ENCODE measurements at regions not wholly inside any gene's neighbourhood (a gene's known extent, or its start where the extent isn't known, plus 50 kb on each side); places are given as distances from the start of the nearest gene placed in this dataset.
"Not testable (repeated sequence)": the region's sequence is repeated elsewhere in the genome, so short reads cannot be mapped to it uniquely, and the experiment has no call there.

DNA sequence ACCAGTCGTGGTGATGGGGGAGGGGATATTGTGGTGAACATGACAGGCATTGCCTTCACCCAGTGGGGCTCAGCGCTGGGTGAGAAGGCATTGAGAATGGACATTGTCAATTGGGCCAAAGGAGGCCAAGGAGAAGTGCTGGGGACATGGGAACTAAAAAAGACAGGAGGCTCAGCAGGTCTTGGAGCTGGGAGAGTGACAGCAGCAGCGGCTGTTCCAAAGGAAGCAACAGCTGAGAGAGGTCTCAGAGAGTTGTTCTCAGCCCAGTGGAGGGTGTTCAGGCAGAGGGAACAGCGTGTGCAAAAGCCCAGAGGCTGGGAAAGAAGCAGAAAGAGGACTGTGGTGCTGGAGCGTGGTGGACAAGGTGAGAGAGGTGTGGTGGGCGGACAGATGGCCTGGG lies 56.6 kb upstream of the ASNS start:
- H3K9me3 ChIP-seq; H3K36me3 ChIP-seq; H3K27ac ChIP-seq; DNase-seq; H3K4me3 ChIP-seq; intact Hi-C loops (cut with DNase I): not testable (repeated sequence)
- peaks cover 0 to 11% (median 7%) of the 10 kb centered on the region in 4 donors for H3K4me1 ChIP-seq
- peaks cover 0 to 18% (median 16%) of the 10 kb centered on the region in 3 donors for H3K27me3 ChIP-seq
- 85 to 90% methylated on average over 6 of the region's 6 CpGs for WGBS, 2 donors

GRCh38 chr7:97927790-97928748 lies 55.9 kb upstream of the ASNS start:
- WGBS, 2 donors: 5% methylated on average over 79 to 80 of the region's 80 CpGs
- peaks cover 0 to 18% (median 16%) of the 10 kb centered on the region in 3 donors for H3K27me3 ChIP-seq
- H3K9me3 ChIP-seq; DNase-seq; H3K36me3 ChIP-seq; intact Hi-C loops (cut with DNase I); H3K27ac ChIP-seq: not testable (repeated sequence)
- H3K4me1 ChIP-seq: peaks cover 0 to 11% (median 7%) of the 10 kb centered on the region in 4 donors
- H3K4me3 ChIP-seq: peak overlapping the region; percentile 23 to 55 (median 48)
- TF ChIP-seq, protein P1, sequence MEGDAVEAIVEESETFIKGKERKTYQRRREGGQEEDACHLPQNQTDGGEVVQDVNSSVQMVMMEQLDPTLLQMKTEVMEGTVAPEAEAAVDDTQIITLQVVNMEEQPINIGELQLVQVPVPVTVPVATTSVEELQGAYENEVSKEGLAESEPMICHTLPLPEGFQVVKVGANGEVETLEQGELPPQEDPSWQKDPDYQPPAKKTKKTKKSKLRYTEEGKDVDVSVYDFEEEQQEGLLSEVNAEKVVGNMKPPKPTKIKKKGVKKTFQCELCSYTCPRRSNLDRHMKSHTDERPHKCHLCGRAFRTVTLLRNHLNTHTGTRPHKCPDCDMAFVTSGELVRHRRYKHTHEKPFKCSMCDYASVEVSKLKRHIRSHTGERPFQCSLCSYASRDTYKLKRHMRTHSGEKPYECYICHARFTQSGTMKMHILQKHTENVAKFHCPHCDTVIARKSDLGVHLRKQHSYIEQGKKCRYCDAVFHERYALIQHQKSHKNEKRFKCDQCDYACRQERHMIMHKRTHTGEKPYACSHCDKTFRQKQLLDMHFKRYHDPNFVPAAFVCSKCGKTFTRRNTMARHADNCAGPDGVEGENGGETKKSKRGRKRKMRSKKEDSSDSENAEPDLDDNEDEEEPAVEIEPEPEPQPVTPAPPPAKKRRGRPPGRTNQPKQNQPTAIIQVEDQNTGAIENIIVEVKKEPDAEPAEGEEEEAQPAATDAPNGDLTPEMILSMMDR (IDR thresholded peaks at IDR 0.05): peak in 2 of 4 experiments; percentile 34 to 93

Measured in sigmoid colon (tissue), 6 donors.